ENCODE measurements at regions not wholly inside any gene's neighbourhood (a gene's known extent, or its start where the extent isn't known, plus 50 kb on each side); places are given as distances from the start of the nearest gene placed in this dataset.
A peak's percentile ranks its signal among the peaks of the same experiment; 100 is the strongest.

- Histone ChIP-seq H3K27me3 (no peaks in the 10 kb centered on the region), H3K9ac (no peak overlapping the region), H3K27ac (no peak overlapping the region), H3K4me1 (0 out of 20 replicates have a peak, but pooled peaks cover 0 to 6% (median 0%) of the 10 kb centered on the region in 10 experiments), H3K4me2 (no peak overlapping the region), H3K36me3 (no peaks in the 10 kb centered on the region), H3K4me3 (no peak overlapping the region), H3K9me3 (replicated peaks in 1 of 11) (peaks cover 15 to 24% (median 19%) of the 10 kb centered on the region in 11 experiments), H4K20me1 (no peaks in the 10 kb centered on the region)
- TF ChIP-seq Cebpa-rat (IDR thresholded peaks at IDR 0.05), result no peak
These were observed 687.0 kb downstream of the BCL11A start for GRCh38 chr2:59866436-59866835.

GRCh38 chr2:59858540-59858939, 694.9 kb downstream of the BCL11A start:
- Histone ChIP-seq H3K4me3 (no peak overlapping the region), H4K20me1 (no peaks in the 10 kb centered on the region), H3K4me1 (peaks cover 0 to 3% (median 0%) of the 10 kb centered on the region in 10 experiments; a peak in 1 of 20 replicates), H3K27ac (no peak overlapping the region), H3K9ac (no peak overlapping the region), H3K9me3 (replicated peaks in 1 of 11) (peaks cover 27 to 41% (median 37%) of the 10 kb centered on the region in 11 experiments), H3K27me3 (no peaks in the 10 kb centered on the region), H3K4me2 (no peak overlapping the region), H3K36me3 (no peaks in the 10 kb centered on the region)
- TF ChIP-seq Cebpa-rat (IDR thresholded peaks at IDR 0.05), result no peak

GRCh38 chr2:59857109-59857508, 696.3 kb downstream of the BCL11A start:
- Histone ChIP-seq H4K20me1 (no peaks in the 10 kb centered on the region), H3K9me3 (replicated peaks in 1 of 11) (peaks cover 19 to 32% (median 24%) of the 10 kb centered on the region in 11 experiments), H3K27me3 (no peaks in the 10 kb centered on the region), H3K9ac (no peak overlapping the region), H3K4me2 (no peak overlapping the region), H3K4me3 (no peak overlapping the region), H3K36me3 (no peaks in the 10 kb centered on the region), H3K4me1 (peaks cover 0 to 12% (median 5%) of the 10 kb centered on the region in 10 experiments; a peak in 10 of 20 replicates), H3K27ac (no peak overlapping the region)
- no peak for TF ChIP-seq Cebpa-rat (IDR thresholded peaks at IDR 0.05)

GRCh38 chr2:59856391-59856790, 697.1 kb downstream of the BCL11A start:
- no peak for TF ChIP-seq Cebpa-rat (IDR thresholded peaks at IDR 0.05)
- Histone ChIP-seq H3K27me3 (no peaks in the 10 kb centered on the region), H3K4me3 (no peak overlapping the region), H4K20me1 (no peaks in the 10 kb centered on the region), H3K4me2 (no peak overlapping the region), H3K9me3 (replicated peaks in 1 of 11) (peaks cover 11 to 25% (median 17%) of the 10 kb centered on the region in 11 experiments), H3K4me1 (peaks cover 0 to 12% (median 5%) of the 10 kb centered on the region in 10 experiments; a peak in 10 of 20 replicates), H3K36me3 (no peaks in the 10 kb centered on the region), H3K27ac (no peak overlapping the region), H3K9ac (no peak overlapping the region)

- no peak overlapping the region for H3K4me3 ChIP-seq
- 0 out of 22 replicates have a peak, but pooled peaks cover 0 to 4% (median 0%) of the 10 kb centered on the region in 11 experiments for H3K9me3 ChIP-seq (replicated peaks in 1 of 11)
- H3K27ac ChIP-seq, result no peak overlapping the region
- no peak for TF ChIP-seq Cebpa-rat (IDR thresholded peaks at IDR 0.05)
- H3K9ac ChIP-seq, result no peak overlapping the region; a peak in 1 of 22 replicates
- H4K20me1 ChIP-seq, result no peaks in the 10 kb centered on the region
- no peaks in the 10 kb centered on the region for H3K27me3 ChIP-seq
- peak overlapping the region in 5 of 11 experiments; percentile 24 to 50 (median 37); a peak in 9 of 22 replicates for H3K4me2 ChIP-seq
- no peaks in the 10 kb centered on the region for H3K36me3 ChIP-seq
- H3K4me1 ChIP-seq, result peaks cover 0 to 12% (median 5%) of the 10 kb centered on the region in 10 experiments; a peak in 10 of 20 replicates
These were observed 700.4 kb downstream of the BCL11A start for GRCh38 chr2:59853032-59853431.

- no peak overlapping the region for H3K9ac ChIP-seq
- no peak overlapping the region for H3K4me2 ChIP-seq
- H3K36me3 ChIP-seq, result no peaks in the 10 kb centered on the region
- no peaks in the 10 kb centered on the region for H3K27me3 ChIP-seq
- no peaks in the 10 kb centered on the region for H3K9me3 ChIP-seq (replicated peaks in 1 of 11)
- H3K4me1 ChIP-seq, result peaks cover 0 to 12% (median 5%) of the 10 kb centered on the region in 10 experiments; a peak in 10 of 20 replicates
- H3K4me3 ChIP-seq, result no peak overlapping the region
- H3K27ac ChIP-seq, result no peak overlapping the region
- H4K20me1 ChIP-seq, result no peaks in the 10 kb centered on the region
- no peak for TF ChIP-seq Cebpa-rat (IDR thresholded peaks at IDR 0.05)
These were observed 701.5 kb downstream of the BCL11A start for GRCh38 chr2:59851836-59852475.

- Histone ChIP-seq H3K27me3 (no peaks in the 10 kb centered on the region), H3K4me1 (peaks cover 0 to 12% (median 5%) of the 10 kb centered on the region in 10 experiments; a peak in 10 of 20 replicates), H3K9ac (no peak overlapping the region), H3K27ac (no peak overlapping the region), H3K4me3 (no peak overlapping the region), H3K4me2 (no peak overlapping the region), H4K20me1 (no peaks in the 10 kb centered on the region), H3K9me3 (replicated peaks in 1 of 11) (no peaks in the 10 kb centered on the region), H3K36me3 (no peaks in the 10 kb centered on the region)
- no peak for TF ChIP-seq Cebpa-rat (IDR thresholded peaks at IDR 0.05)
These were observed 702.9 kb downstream of the BCL11A start for GRCh38 chr2:59850554-59850953.

GRCh38 chr2:59833941-59834340, 719.5 kb downstream of the BCL11A start:
- no peaks in the 10 kb centered on the region for H3K27me3 ChIP-seq
- 0 out of 22 replicates have a peak, but pooled peaks cover 0 to 5% (median 0%) of the 10 kb centered on the region in 11 experiments for H3K9me3 ChIP-seq (replicated peaks in 1 of 11)
- H3K36me3 ChIP-seq, result no peaks in the 10 kb centered on the region
- H3K4me3 ChIP-seq, result no peak overlapping the region
- no peak for TF ChIP-seq Cebpa-rat (IDR thresholded peaks at IDR 0.05)
- H3K27ac ChIP-seq, result no peak overlapping the region
- no peaks in the 10 kb centered on the region for H4K20me1 ChIP-seq
- H3K4me1 ChIP-seq, result no peaks in the 10 kb centered on the region
- no peak overlapping the region for H3K4me2 ChIP-seq
- no peak overlapping the region for H3K9ac ChIP-seq

GRCh38 chr2:59830601-59831000, 722.9 kb downstream of the BCL11A start:
- Histone ChIP-seq H3K4me3 (no peak overlapping the region), H3K36me3 (no peaks in the 10 kb centered on the region), H3K27me3 (no peaks in the 10 kb centered on the region), H3K4me2 (no peak overlapping the region), H3K27ac (no peak overlapping the region), H4K20me1 (no peaks in the 10 kb centered on the region), H3K9me3 (replicated peaks in 1 of 11) (0 out of 22 replicates have a peak, but pooled peaks cover 0 to 5% (median 0%) of the 10 kb centered on the region in 11 experiments), H3K9ac (no peak overlapping the region), H3K4me1 (no peaks in the 10 kb centered on the region)
- no peak for TF ChIP-seq Cebpa-rat (IDR thresholded peaks at IDR 0.05)

GRCh38 chr2:59827677-59828076, 725.8 kb downstream of the BCL11A start:
- Histone ChIP-seq H3K27ac (no peak overlapping the region), H3K27me3 (no peaks in the 10 kb centered on the region), H4K20me1 (no peaks in the 10 kb centered on the region), H3K4me1 (no peaks in the 10 kb centered on the region), H3K4me3 (no peak overlapping the region), H3K4me2 (no peak overlapping the region), H3K36me3 (no peaks in the 10 kb centered on the region), H3K9ac (no peak overlapping the region), H3K9me3 (replicated peaks in 1 of 11) (0 out of 22 replicates have a peak, but pooled peaks cover 0 to 2% (median 0%) of the 10 kb centered on the region in 11 experiments)
- no peak for TF ChIP-seq Cebpa-rat (IDR thresholded peaks at IDR 0.05)
